Stimulated activated CD4-positive, alpha-beta T cell treated with anti-CD3 and anti-CD28 coated beads, TNF-alpha, amount 100 ng/mL, for 48 hours (primary cell): ENCODE measurements at regions not wholly inside any gene's neighbourhood (a gene's known extent, or its start where the extent isn't known, plus 50 kb on each side); places are given as distances from the start of the nearest gene placed in this dataset.
"Not testable (repeated sequence)": the region's sequence is repeated elsewhere in the genome, so short reads cannot be mapped to it uniquely, and the experiment has no call there.

ENCODE experiments used
- DNase-seq, 3 donors: peaks; one replicate each; pipeline ENCODE4 v3.0.0-alpha.2; 2020; ENCODE audit warnings: low read depth in 3 of 3

DNA sequence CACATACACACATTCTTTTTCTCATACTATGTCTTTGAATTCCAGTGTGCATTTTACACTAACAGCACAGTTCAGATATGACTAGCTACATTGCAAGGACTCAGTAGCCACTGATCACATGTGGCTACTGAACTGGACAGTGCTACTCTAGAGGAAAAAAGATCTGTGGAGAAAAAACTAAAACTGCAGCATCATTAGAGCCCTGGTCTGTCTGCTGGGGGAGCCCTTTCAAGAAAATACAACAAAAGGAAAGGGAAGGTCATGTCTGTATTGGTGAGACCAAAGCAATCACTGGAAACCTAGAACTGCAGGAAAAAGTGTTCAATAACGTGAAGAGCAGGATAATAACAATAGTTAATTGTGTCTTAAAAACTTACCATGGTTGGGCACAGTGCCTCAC, 132.3 kb upstream of the JARID2 start:
- DNase-seq: no peak

DNA sequence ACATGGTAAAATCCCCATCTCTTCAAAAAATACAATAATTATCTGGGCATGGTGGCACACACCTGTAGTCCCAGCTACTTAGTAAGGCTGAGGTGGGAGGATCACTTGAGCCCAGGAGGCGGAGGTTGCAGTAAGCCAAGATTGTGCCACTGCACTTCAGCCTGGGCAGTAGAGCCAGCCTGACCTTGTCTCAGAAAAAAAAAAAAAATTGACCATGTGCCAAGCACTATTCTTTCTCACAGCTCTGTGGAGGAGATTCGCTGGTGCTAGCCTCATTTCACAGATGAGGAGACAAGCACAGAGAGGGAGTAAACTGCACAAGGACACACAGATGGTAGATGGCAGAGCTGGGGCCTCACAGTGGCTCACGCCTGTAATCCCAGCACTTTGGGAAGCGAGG, 131.8 kb upstream of the JARID2 start:
- DNase-seq: no peak

DNA sequence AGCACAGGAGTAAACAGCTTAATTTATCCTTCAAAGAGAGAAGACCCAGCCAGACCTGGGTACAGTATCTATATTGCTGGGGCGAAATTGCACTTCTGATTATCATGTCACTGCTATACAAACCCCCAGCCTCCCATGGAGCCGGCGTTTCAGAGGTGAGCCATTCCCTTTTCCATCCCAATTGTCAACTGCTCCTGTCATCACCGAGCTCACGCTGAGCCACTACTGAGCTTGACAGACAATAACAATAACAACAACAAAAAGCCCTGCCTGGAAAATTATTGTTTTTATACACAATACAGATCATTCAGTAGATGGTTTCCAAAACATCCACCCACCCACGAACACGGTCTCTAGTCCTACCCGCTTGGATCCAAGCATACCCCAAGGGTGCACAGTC, 129.0 kb upstream of the JARID2 start:
- no peak for DNase-seq

DNA sequence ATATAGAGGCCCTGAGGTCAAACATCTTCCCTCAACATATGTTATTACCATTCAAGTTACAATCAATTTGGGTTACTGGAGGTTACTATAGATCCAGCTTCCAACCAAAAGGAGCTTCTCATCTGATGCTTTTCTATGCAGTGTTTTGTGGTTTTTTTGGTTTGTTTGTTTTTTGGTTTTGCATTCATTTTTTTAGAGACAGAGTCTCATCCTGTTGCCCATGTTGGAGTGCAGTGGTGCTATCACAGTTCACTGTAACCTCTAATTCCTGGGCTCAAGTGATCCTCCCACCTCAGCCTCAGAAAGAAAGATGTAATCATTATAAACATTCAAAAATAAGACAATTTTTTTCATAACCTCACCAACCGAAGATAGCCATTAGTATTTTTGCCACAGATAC, 124.4 kb upstream of the JARID2 start:
- no peak for DNase-seq

DNA sequence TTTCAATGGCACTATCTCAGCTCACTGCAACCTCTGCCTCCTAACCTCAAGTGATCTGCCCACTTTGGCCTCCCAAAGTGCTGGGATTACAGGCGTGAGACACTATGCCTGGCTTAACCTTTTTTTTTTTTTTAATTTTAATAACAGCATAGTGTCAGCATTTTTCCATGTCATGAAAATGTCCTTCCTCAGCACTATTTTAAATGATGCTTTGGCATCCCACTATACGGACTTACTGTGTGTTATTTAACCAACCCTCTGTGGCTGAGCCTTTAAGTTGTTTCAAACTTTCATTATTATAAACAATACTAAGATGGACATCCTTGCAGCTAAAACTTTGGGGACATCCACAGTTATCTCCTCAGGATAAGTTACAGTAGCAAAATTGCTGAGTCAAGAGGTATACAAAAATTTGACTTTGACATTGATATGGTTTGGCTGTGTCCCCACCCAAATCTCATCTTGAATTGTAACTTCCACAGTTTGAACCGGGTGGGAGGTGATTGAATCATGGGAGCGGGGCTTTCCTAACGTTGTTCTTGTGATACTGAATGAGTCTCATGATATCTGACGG, 123.8 kb upstream of the JARID2 start:
- no peak for DNase-seq

DNA sequence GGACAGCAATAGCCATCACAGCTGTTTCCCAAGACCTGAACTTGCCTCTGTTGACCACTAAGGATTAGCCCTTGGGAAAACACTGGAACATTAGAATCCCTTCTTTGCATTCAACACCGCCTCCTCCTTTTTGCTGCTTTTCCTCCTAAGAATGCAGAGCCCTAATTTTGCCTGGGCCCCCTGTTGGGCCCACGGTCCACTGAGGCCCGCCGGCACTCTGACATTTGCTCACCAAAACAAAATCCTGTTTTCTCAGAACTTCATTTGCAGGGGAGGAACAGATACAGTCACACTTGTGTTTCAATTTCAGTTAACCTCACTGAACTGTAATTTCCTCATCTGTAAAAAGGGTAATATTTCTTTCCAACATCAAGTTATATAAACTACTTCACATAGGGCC, 116.0 kb upstream of the JARID2 start:
- DNase-seq: no peak

DNA sequence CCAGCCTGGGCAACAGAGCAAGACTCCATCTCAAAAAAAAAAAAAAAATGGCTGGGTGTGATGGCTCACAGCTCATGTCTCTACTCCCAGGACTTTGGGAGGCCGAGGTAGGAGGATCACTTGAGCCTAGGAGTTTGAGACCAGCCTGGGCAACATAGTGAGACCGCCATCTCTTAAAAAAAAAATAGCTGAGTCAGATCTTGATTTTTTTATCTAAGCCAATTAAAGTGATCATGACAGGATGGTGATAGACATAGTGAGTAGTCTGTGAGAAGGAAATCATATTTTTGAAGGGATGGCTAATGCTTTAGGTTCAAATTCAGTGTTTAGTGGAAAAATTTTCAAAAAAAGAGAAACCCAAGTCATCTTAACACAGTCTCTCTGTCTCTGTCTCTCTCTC, 114.6 kb upstream of the JARID2 start:
- DNase-seq: no peak

DNA sequence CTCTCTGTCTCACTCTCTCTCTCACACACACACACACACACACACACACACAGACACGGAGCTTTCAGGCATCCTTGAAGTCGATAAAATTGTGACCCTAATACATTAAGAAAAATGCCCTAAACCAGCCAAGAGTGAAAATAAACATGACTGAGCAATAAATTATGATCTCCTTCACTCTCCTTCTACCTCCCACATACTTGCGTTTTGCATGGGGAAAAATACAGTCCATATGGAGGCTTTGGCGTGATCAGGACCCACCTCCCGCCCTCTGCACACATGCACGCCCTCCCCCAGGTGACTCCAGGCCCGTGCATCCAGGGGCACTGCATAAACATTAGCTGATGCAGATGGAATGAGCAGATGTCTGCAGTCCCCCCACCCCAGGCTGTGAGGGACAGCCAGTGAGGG, 114.2 kb upstream of the JARID2 start:
- no peak for DNase-seq

DNA sequence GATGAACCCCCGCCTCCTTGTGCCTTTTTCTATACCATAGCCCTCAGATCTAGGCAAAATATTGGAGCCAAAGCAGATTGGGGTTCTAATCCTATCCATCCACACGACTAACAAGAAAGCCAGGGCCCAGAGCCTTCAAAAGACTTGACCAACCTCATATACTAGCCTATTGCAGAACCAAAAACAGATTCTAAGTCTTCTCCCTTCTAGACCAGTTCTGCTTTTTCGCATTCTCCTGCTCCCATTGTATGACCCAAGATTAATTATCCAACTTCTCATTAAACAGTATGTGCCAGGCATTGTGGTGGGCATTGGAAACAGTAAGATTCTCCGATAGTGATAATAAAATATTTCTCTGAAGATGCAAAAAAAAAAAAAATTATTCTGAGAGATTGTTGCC, 113.7 kb upstream of the JARID2 start:
- no peak for DNase-seq

DNA sequence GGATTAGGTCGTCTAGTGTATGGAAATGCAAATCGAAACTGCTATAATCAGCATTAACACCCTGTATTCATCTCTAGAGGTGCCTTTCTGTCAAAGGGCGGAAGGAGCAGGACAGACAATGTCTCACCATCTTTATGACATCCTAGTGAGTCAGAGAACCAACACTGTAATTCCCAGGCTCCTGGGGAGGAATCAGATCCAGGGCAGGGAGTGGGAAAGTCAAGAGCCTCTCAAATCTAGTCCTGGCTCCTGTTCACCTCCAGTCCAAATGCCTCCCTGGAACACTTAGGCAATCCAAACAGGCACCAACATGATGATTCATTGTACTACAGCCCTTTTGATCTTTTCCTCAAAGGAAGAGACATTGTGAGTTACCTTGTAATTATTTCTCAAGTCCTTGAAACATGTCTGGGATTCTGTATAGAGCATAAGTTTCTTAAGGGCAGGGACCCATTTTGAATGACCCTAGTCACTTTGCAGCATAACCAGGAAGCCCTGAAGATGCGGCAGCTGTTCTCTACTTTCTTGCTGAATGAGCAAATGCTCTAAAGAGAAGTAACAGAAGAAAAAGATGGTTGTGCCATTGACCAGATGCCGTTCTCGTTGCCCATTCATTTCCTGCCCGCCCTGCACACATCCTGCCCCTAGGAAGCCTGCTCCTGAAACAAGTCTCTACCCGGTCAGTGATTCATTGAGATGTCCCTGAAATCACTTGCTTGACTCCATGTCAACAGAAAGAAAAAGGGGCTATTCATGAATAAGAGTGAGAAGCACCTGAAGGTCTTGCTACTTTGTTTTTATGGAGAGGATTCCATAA, 112.8 kb upstream of the JARID2 start:
- no peak for DNase-seq

DNA sequence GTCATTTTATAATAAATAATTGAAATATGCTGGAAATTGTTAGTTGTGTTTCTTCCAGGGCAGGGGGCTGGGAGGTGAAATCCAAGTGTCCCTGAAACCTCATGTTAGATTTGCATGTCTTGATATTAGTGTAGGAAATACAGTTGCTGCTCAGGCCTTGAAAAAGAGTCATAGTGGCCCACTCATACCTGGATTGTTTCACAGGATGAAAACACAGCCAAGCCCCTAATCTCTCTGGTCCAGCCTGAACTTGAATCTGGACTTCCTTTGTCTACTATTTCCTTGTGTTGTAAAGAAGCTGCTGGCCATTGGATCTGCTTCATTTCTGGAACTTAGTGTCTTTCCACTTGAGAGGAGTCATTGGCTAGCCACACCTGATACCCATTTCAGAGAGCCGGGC, 108.8 kb upstream of the JARID2 start:
- no peak for DNase-seq

DNA sequence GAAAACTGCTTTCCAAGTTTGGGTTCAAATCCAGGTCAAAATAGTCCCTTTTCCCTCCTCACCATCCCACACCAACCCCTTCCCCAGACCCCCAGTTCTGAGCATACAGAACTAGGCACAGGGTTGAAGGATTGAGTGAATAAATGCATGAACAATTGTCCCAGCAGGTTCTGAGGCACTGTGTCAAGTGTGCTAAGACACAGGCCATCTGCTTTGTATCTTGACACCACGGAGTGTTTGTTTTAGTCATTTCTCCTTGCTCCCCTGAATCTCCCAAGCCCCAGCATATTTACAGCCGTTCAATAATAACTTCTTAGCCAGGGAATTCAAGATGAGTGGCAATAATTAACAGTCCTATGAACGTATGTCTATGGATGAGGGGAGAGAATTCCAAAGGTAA, 102.8 kb upstream of the JARID2 start:
- no peak for DNase-seq

DNA sequence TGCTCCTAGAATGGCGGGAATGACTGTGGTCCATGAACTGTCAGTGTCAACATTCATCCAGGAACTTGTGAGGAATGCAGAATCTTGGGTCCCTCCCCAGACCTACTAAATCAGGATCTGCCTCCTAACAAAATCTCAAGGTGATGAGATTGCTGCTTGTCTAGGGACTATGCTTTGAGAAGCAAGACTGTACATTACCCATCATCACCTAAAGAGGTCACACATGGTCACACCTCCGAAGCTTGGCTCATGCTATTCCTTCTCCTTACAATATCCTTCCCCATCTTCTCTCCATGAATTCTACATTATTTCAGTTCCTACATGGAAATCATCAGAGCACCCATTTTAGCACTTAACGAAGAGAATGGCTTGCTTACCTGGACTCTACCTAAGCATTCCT, 102.3 kb upstream of the JARID2 start:
- DNase-seq: no peak

DNA sequence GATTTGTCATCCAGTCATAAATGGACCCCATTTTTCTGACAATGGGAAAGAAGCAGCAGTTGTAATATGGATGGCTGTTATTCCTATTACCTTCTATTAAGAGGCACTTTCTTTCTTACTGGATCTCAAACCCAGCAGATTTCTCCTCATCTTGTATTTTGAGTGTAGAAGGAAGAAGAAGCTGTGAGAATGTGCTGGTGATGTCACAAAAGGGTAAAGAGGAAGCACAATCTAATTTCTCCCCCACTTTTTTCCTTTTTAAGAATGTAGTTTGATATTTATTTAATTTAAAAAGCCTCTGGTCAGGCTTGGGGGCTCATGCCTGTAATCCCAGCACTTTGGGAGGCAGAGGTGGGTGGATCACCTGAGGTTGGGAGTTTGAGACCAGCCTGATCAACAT, 100.0 kb upstream of the JARID2 start:
- DNase-seq: no peak

DNA sequence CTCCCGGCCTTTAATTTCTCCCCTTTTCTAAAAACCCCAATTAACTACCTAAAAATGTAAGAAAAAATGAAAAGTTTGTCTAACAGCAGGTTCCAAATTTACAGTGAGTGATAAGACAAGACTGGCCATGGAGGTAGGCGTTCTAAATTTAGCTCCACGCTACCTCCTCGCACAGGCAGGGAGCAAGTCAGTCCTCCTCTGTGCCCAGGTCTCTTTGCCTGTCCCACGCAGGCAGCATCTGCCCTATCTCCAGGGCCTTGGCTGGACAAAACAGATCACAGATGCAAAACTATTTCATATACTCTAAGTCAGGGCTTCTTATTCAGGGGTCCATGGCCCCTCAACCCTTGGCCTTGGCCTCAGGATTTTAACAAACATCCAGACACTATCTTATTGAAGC, 98.0 kb upstream of the JARID2 start:
- no peak for DNase-seq

DNA sequence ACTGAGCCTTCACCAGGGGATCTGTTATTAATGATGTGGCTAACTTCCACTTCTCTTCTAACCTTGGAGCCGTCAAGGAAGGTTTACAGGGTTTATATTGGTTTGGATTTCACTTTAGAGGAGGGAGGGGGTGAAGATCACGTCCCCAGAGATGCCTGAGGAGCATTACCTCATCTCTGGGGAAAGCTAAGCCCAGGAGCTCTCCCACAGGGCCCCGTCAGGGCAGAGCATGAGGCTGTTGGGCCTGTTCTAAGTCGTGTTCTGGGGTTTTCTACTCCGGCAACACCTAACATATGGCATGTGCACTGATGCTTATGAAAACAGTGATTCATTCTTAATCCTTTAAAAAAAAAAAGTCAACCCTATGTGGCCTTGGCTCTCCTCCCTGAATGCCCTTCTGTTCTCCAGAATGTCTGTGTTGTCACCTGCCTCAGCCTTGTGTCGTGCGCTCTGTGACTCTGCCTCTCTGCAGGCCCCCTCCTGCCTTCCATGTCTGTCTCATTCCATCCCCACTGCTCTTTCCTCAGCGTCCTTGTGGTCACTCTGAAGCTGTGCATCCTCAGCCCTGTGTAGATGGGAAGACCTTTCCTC, 97.4 kb upstream of the JARID2 start:
- DNase-seq: no peak

DNA sequence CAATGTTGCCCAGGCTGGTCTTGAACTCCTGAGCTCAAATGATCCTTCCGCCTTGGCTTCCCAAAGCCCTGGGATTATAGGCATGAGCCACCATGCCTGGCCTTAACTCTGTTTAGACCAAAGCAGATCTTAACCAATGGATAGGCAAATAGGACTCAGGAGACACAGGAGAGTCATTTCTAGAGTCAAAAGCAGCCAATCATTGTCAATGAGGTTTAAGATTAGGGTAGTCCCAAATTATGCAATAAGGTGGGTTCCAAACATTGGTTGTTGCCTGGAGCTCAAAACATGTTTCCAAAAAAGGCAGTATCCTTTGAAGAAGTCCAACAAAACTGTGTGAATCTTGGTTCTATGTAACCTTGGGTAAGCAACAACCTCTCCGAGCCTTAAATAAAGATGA, 95.7 kb upstream of the JARID2 start:
- no peak for DNase-seq

DNA sequence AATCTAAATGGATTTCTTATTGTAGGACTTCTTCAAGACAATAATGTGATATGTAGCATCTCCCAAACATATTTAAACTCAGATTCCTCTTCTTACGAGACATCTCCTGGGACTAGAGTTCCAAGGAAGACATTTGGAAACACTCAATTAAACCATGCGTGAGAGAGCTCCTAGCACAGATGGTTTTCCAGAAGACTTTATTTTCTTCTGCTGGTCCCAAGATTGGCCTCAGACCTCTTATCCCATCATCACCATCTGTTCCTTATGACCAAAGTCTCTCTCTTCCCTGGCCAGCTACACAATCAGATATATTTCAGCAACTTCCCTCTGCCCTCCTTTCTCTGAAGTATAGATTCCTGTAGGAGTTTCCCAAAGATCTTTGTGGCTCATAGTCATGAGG, 93.2 kb upstream of the JARID2 start:
- DNase-seq: no peak

DNA sequence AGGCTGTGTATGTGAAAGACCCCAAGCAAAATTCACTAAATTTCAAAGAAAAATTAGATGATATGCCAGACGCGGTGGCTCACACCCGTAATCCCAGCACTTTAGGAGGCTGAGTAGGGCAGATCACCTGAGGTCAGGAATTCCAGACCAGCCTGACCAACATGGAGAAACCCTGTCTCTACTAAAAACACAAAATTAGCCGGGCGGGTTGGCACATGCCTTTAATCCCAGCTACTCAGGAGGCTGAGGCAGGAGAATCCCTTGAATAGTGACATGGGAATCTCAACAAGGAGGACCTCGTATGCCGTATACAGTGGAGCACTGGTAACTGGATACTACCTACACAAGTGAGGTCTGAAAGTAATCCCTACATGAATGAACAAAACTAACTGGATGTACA, 92.7 kb upstream of the JARID2 start:
- no peak for DNase-seq

DNA sequence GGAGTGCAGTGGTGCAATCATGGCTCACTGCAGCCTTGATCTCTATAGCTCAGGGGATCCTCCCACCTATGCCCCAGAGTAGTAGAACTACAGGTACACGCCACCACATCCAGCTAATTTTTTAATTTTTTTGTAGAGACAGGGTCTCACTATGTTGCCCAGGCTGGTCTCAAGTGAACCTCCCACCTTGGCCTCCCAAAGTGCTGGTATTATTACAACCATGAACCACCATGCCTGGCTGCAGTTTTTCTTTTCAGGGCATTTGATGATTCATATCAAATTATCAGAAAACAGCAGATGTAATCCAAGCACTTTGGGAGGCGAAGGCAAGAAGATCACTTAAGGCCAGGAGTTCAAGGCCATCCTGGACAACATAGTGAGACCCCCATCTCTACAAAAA, 88.4 kb upstream of the JARID2 start:
- DNase-seq: no peak

DNA sequence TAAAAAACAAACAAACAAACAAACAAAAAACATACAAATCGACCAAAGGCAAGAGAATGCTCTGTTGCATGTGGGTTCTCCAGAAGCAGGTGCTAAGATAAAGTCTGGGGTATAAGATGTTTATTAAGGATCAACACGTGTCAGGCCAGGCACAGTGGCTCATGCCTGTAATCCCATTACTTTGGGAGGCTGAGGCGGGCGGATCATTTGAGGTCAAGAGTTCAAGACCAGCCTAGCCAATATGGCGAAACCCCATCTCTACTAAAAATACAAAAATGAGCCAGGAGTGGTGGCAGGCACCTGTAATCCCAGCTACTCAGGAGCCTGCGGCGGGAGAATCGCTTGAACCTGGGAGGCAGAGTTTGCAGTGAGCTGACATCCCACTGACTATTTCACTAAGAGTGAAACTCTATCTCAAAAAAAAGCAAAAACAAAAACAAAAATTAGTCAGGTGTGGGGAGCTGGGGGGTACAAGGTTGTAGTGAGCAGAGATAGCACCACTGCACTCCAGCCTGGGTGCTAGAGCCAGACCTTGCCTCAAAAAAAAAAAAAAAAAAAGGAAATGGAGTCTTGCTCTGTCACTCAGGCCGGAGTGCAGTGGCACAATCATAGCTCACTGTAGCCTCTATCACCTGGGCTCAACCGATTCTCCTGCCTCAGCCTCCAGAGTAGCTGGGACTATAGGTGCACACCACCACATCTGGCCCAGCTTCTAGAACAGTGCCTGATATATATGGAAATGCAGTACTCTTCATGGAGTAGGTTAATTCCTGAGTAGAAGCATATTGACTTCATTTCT, 86.8 kb upstream of the JARID2 start:
- DNase-seq: no peak

DNA sequence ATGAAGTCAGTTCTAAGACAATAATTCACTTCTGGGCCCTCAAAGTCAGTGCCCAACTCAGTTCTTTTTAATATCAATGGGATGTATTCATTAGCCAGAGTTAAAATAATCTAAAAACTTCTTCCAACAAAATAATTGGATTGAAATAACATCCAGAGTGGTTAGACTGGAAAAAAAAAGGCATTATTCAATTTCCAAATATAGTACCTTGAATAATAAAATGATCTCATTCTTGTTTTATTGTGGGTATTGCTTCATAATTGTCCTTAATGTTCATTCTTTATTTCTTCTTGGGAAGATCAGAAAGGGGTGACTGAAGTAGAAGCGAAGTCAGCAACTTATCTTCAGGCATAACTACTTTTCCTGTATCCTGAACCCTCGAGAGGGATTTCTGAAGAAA, 85.1 kb upstream of the JARID2 start:
- no peak for DNase-seq

DNA sequence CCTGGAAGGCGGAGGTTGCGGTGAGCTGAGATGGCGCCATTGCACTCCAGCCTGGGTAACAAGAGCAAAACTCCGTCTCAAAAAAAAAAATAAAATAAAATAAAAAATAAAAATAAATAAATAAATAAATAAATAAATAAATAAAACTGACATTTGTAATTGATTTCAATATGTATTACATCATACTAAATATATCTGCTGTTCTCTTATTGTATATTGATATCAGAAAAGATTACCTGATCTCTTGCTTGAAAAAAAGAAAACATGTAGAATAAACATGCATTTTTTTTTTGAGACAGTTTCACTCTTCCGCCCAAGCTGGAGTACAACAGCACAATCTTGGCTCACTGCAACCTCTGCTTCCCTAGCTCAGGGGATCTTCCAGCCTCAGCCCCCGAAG, 81.0 kb upstream of the JARID2 start:
- DNase-seq: not testable (repeated sequence)
